HL-60 (cell line): ENCODE measurements at regions not wholly inside any gene's neighbourhood (a gene's known extent, or its start where the extent isn't known, plus 50 kb on each side); places are given as distances from the start of the nearest gene placed in this dataset.

Experiments used
- CTCF ChIP-seq: IDR thresholded peaks from one replicate; pipeline ENCODE4 v1.5.1; 2011; ENCODE audit warnings: low read length, control low read depth, inconsistent platforms; ENCODE audit not compliant: insufficient read depth
- GABPA ChIP-seq: IDR thresholded peaks from 2 replicates; pipeline ENCODE4 v1.6.1; 2012; ENCODE audit warnings: low read depth
- POLR2AphosphoS5 ChIP-seq: IDR thresholded peaks from 2 replicates; pipeline ENCODE4 v1.6.1; 2012; ENCODE audit warnings: low read depth

- no peak for TF ChIP-seq CTCF
- no peak for TF ChIP-seq GABPA
- TF ChIP-seq POLR2AphosphoS5: no peak
Observed at GRCh38 chr4:123743848-123744247, 347.3 kb downstream of the SPRY1 start.
